GM10266 (cell line): ENCODE measurements at regions not wholly inside any gene's neighbourhood (a gene's known extent, or its start where the extent isn't known, plus 50 kb on each side); places are given as distances from the start of the nearest gene placed in this dataset.

Source experiments
- DNase-seq: peaks from one replicate; pipeline ENCODE4 v3.0.0; 2012; ENCODE audit errors: extremely low spot score
- TF ChIP-seq, protein P1 (sequence below): IDR thresholded peaks from 2 replicates; pipeline ENCODE4 v1.5.1; 2012; ENCODE audit warnings: mild to moderate bottlenecking, low read depth; ENCODE audit not compliant: control insufficient read depth, insufficient read depth; ENCODE audit errors: missing control alignments

DNA sequence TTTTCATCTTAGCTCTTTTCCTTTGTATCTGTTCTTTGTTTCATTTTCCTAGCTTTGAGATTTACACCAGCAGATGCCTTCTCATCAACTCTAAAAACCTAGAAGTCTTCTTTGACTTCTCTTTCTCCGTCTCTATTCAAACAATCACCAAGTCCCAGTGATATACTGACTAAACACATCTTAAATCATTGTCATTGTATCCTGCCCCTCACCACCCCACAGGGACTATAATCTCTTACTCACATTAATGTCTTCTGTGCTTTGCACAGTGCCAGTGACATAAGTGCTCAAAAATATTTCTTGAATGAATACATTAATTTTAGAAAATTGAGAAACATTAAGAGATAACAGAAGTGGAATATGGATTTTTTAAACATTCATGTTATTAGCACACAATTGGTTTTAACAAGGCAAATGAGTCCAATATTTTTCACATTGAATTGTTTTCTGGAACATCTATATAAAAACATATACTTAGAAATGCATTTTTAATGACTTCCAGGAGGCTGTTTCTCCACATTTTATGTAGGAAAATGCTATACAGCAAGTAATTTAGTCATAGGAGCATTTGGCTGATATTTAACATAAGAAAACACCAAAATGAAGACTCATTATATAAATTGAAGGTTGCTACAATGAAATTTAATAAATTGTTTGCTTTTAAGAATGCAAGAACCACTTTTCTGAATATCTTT lies 472.8 kb upstream of the PRICKLE1 start:
- TF ChIP-seq, protein P1, sequence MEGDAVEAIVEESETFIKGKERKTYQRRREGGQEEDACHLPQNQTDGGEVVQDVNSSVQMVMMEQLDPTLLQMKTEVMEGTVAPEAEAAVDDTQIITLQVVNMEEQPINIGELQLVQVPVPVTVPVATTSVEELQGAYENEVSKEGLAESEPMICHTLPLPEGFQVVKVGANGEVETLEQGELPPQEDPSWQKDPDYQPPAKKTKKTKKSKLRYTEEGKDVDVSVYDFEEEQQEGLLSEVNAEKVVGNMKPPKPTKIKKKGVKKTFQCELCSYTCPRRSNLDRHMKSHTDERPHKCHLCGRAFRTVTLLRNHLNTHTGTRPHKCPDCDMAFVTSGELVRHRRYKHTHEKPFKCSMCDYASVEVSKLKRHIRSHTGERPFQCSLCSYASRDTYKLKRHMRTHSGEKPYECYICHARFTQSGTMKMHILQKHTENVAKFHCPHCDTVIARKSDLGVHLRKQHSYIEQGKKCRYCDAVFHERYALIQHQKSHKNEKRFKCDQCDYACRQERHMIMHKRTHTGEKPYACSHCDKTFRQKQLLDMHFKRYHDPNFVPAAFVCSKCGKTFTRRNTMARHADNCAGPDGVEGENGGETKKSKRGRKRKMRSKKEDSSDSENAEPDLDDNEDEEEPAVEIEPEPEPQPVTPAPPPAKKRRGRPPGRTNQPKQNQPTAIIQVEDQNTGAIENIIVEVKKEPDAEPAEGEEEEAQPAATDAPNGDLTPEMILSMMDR, result no peak
- DNase-seq, result no peak

DNA sequence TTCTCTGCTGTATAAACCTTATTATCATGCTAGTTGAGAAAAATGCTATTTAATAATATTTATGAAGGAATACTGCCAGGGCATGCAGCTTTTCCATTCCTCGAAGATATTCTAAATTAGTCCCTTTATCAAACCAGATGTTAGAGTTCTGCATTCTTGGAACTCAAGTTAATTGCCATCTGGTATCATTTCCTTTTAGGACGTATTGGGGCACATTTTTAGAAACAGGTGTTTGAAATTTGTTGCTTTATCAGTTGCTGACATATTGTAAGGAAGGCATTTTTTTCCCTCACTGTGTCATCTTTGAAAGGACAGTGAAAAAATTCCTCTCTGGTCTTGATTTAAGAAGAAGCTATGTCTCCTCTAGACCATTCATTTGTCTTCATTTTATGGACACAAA lies 471.2 kb upstream of the PRICKLE1 start:
- no peak for DNase-seq

DNA sequence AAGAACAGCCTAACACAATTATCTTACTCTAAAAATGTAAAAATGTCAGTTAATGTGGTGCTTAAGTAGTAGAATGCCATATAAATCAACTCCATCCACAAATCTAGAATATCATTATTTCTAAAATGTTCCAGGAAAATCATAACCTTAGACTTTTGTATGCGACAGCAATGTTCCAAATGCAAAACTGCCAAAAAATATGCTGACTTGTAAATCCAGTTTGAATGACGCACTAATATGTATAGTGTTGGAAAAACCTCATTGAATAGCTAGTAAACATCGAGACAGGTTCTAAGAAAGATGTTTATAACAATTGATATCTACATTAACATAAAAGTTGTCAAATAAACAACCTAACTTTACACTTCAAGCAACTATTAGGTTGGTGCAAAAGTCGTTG lies 469.1 kb upstream of the PRICKLE1 start:
- TF ChIP-seq, protein P1, result no peak
- no peak for DNase-seq

More for the DNA sequence above, 471.2 kb upstream of the PRICKLE1 start:
- TF ChIP-seq, protein P1, result no peak

GRCh38 chr12:43057566-43057965 lies 468.0 kb upstream of the PRICKLE1 start:
- no peak for DNase-seq
- TF ChIP-seq, protein P1, result no peak

DNA sequence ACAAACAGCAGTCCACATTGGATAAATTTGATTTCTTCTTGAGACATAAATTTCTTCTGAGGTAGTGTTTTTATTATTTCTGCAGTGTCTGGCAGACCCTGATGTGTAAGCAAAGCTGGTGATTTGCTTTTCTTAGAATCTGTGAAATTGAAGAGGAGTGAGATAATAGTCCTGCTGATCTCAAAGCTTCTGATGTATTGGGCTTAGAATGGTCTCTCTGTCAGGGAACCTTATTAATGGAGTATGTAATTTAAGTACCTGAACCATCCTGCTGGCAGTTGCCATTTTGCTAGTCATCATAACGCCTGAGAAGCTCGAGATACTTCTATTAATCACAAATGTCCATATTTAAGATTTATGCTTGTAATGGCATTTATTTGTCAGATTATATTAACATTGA lies 464.5 kb upstream of the PRICKLE1 start:
- no peak for DNase-seq
- TF ChIP-seq, protein P1, result no peak

- TF ChIP-seq, protein P1, result no peak
- DNase-seq, result no peak
Measured at GRCh38 chr12:43052441-43052840, 462.9 kb upstream of the PRICKLE1 start.

DNA sequence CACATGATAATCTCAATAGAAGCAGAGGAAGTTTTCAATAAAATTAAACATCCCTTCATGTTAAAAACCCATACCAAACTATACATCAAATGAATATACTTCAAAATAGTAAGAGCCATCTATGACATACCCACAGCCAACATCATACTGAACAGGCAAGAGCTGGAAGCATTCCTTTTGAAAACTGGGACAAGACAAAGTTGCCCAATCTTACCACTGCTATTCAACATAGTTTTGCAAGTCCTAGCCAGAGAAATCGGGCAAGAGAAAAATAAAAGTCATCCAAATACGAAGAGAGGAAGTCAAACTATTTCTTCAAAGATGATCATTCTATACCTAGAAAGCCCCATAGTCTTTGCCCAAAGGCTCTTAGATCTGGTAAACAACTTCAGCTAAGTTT lies 454.7 kb upstream of the PRICKLE1 start:
- TF ChIP-seq, protein P1, result no peak
- no peak for DNase-seq
